NCI-H748 (cell line): ENCODE measurements at regions not wholly inside any gene's neighbourhood (a gene's known extent, or its start where the extent isn't known, plus 50 kb on each side); places are given as distances from the start of the nearest gene placed in this dataset.

Experiments
- DNase-seq: peaks from one replicate; lab custom pipeline; 2025; ENCODE audit not compliant: unreplicated experiment; lab: John Stamatoyannopoulos, UW

- DNase-seq: no peak
Measured at GRCh38 chr14:95466506-95466905, 49.9 kb downstream of the SYNE3 start.

DNA sequence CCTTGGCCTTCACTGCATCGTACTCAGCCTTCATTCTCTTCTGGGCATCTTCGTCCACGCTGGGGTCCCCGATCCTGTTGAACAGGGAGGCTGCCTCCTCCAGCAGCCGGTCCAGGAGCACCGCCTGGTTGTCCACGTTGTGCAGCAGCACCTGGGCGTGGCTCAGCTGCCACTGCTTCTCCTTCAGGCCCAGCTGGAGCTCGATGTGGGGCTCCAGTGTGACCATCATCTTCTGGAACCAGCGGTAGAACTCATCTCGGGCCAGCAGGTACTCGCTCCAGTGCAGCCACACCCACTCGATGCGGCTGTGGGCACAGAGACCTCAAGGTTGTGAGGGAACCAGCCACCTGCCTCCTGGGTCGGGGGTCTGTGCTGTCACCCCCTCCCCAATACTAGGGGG lies 50.5 kb downstream of the SYNE3 start:
- no peak for DNase-seq

DNA sequence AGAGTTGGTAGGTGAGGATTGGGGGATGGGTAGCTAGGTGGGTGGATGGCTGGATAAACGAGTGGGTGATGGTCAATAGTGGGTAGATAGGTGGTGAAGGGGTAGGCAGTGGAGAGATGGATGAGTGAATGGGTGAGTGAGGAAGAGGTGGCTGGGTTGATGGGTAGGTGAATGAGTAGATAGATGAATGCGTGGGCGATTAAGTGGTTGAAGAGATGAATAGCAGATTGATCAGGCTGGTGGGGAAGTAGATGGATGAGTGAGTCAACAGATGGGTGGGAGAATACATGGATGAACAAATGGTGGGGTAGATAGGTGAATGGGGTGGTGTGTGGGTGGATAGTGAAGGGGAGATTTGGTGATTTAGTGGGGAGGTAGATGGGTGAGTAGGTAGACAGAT lies 51.1 kb downstream of the SYNE3 start:
- no peak for DNase-seq

- peak; percentile 14 for DNase-seq
Measured at GRCh38 chr14:95464514-95464913, 51.9 kb downstream of the SYNE3 start.

DNA sequence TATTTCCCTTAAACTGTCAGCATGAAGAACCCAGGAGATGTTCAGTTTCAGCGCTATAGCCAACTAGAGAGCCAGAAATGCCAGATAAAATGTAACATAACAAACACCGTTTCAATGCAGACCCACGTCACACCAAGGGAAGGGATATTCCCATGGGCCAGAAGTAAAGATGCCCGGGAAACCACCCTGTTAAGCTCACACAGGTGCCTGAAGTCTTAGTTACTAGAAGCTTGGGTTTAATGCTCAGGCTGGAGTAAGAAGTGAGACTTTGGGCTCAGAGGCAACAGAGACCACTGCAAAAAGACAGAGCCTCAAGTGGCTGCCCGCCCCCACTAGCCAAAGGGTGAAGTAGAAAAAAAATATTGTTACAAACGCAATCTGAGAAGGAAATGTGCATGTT lies 52.3 kb downstream of the SYNE3 start:
- no peak for DNase-seq

DNA sequence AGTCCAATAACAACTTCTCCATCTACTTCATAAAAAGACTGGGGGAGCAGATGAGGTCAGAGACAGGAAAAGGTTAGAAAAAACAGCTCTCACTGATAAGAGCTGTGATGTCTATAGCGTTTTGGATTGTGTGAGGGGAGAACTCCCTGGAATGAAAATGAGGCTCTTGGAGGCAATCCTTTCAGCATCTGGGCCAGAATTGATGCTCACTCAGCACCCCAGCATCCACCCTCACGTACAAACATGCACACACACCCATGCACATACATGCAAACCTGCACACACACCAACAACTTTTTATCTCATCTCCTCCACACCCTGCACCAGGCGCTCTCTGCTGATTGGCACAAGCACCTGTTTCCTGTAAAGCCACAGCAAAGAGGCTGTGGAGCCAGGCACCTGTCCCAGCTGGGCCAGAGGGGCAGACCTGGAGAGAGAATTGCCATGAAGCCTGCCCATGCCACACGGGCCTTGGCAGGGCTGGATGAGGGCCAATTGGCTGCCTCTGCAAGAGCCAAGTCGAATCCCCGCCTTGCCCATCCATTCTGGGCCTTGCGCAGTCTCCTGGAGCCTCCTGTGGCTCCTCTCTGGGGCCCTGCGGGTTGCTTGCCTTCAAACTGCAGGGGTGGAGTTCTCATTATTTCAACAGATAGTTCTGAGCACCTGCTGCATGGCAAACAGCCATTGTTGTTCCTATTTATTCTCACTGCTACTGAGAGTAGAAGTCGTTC lies 53.1 kb downstream of the SYNE3 start:
- DNase-seq: peak; percentile 92

DNA sequence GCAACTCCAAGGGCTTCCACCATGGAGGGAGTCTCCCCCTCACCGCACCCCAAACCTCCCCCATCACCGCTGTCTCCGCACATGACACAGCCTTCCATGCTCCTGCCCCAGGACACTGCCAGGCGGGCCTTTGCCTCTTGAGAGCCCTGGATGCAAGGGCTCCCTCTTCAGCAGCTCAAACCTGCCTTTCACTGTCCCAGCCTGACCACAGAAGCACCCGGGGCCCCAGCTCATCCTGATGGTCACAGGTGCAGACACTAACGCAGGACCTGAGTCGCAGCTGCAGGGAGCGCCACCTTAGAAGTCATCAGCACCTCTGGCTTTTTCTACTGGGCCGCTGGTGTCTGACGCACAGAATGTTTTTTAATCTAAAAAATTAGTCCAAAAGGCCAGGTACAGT lies 54.0 kb downstream of the SYNE3 start:
- no peak for DNase-seq

DNA sequence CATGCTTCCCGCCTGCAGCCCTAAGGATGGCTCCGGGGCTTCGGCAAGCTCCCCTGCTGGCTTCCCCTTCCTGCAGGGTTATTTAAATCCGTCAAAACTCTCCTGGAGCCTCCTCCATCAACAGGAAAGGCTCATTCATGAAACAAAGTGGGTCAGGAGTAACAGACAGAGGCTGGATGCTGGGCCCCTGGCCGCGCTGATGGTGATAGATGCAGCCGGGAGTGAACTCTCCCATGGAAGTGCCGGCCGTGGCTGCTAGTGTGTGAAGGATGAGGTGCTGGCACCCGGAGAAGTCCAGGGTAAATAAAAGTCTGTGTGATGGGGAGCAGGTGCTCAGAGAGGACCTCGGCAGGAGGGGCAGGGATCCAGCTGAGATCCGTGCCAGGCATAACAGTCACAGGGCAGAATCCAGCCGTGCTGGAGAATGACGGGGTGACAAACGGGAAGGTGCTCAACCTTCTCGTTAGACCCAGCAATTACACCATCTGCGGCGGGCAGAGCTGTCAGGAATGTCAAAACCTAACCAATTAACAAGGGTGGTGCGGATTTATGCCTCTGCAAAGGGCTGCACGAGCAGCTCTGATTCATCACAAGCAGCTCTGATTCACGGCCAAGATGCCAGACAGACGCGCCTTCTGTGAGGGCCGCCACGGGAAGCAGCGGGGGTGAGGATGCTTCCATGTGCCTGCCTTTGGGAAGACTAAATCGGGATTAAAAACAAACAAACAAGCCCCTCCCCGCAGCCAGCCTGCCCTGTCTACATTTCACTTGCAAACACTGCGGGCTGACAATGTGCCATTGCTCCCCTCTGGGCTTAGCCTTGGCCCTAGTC lies 55.6 kb downstream of the SYNE3 start:
- peak; percentile 94 for DNase-seq

GRCh38 chr14:95458906-95459305 lies 57.5 kb downstream of the SYNE3 start:
- no peak for DNase-seq

DNA sequence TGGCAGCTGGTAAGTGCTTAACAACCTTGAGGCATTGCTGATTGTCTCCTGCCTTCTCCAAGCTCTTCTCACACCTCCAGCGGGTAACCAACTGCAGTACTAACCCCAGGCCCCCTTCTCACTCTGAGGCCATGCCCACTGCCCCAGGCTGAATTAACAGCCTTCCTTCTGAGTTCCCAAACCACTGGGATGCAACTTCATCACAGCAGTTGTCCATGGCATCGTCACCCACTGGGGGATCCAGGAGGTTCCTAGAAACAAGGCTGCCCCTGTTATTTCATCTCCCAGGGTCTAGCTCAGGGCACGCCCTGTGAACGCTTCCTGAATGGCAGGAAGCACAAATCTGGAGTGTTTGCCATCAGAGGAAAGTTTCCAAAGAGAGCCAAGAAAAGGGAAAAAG lies 58.0 kb downstream of the SYNE3 start:
- no peak for DNase-seq

- no peak for DNase-seq
Measured at GRCh38 chr14:95456281-95456680, 60.2 kb downstream of the SYNE3 start.

- DNase-seq: no peak
Measured at GRCh38 chr14:95455246-95455645, 61.2 kb downstream of the SYNE3 start.

DNA sequence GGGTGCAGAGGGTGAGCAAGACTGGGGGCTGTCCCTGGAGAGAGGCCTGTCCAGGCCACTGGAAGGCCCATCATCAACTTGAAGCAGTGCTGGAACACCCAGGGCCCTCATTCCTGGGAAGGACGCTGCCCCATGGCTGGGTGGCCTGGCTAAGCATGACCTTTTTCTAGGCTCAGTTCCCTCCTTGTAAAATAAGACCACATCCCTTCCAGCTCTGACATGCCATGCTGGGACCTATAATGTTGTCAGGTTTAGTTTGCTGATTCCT lies 62.8 kb downstream of the SYNE3 start:
- no peak for DNase-seq

GRCh38 chr14:95452893-95453712 lies 63.3 kb downstream of the SYNE3 start:
- DNase-seq: no peak

DNA sequence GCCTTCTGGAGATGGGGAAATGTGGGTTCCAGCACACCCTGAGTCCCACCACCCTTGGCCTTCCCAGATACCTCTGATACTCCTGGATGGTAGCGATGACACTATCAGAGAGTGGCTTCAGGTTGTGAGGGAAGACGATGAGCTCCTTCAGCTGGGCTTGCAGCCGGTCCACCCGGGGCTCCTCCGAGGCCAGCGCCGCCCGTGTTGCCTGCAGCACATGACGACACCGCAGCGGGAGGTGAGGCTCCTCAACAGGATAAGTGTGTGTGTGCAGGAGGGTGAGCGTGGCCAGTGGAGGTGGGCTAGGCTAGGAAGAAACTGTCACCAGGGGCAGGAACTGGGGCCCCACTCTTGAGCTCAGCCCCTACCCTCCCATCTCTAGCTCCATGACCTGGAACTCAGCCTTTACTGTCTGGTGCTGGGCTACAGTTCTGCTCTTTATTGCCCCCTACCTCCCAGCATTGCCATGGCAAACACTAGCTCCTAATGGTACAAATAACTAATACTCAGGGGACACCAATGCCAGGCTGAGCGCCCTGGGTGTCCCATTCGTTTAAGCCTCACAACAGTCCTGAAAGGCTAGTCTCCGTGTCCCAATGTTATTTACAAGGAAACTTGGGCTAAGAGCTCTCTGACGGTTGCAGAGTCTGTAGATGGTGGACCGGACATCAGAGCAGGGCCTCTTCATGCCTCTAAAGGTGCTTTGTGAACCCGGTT lies 64.1 kb downstream of the SYNE3 start:
- DNase-seq: peak; percentile 21

- no peak for DNase-seq
Measured at GRCh38 chr14:95449131-95449530, 67.3 kb downstream of the SYNE3 start.

DNA sequence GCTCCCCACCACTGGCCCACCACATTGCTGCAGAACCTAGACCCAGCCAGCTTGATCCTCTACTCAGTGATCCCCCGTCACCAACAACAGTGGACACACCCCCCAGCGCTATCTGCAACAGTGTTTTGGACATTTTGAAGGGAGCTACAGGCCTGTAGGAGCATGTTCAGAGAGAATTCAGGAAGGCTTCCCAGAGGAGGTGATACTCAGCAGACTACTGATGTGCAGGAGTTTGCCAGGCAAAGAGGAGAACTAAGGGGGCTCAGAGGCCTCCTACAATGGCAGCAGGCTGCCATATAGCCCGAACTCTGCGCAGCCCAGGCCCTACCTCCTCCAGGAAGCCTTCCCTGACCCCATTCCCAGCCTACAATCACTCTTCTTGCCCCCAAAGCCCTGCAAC lies 70.0 kb downstream of the SYNE3 start:
- no peak for DNase-seq

GRCh38 chr14:95445676-95446075 lies 70.8 kb downstream of the SYNE3 start:
- DNase-seq: peak; percentile 54

GRCh38 chr14:95445161-95445560 lies 71.3 kb downstream of the SYNE3 start:
- peak; percentile 29 for DNase-seq

DNA sequence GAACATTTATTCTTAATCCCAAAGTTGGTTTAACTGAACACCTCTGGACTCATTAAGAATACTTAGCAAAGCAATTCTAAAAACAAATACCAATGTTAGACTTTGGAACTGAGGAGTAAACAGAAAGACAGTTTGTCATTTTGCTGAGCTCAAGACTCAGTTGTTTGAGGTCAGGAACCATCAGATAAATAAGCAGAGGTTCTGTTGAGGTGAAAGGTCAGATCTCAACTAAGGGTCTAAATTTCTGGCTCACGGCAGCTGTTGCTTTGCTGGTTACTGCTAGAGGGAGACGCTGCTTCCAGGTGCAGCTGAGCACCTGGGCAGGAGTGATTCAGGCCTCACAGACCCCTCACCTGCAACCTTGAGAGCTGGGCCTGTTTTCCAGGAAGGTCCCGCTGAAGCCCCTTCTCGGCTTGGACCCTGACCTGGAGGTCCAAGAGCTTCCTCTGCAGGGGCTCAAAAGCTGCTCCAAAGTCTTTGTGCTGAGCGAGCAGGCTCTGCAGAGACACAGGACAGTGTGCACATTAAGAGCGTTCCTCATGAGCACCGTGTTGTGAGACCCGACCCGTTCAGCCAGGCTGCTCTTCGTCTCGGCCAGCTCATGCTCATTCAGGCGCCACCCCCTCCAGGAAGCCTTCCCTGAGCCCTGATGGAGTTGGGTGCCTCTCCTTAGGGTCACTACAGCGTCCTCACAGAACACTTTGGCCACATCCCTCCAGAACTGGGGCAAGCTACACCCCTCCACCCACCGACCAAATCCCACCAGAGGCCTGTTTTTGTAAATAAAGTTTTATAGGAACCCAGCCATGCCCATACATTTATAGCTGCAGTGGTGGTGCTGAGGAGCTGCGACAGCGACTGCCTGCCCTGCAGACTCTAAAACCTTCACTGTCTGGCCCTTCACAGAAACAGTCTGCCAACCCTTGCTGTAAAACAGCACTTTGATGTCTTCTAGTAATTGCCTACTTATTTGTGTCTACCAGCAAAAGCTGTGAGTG lies 72.0 kb downstream of the SYNE3 start:
- DNase-seq: no peak
